Heart left ventricle (tissue), 16 donors: ENCODE measurements at regions not wholly inside any gene's neighbourhood (a gene's known extent, or its start where the extent isn't known, plus 50 kb on each side); places are given as distances from the start of the nearest gene placed in this dataset.

Source experiments
- ATAC-seq, 4 donors: fragments of 200-7000 bp; cut with Tn5 transposase; one replicate each; pipeline ENCODE4 v1.9.1; 2020 to 2022; ENCODE audit warnings: moderate library complexity in 4 of 4, mild to moderate bottlenecking in 3 of 4, moderate number of reproducible peaks in 1 of 4
- DNase-seq, 5 donors: peaks; one replicate each; pipeline ENCODE4 v3.0.0-alpha.2; 2020
- H3K27ac ChIP-seq, 12 donors: fragments of 200-600 bp; sonication (generic) in 4 of 12; one replicate each; pipeline versions ENCODE4 v1.5.0 to v1.8.0; 2016 to 2022; ENCODE audit warnings: mild to moderate bottlenecking in 2 of 12
- H3K27me3 ChIP-seq, 9 donors: fragments of 200-600 bp; sonication (generic) in 2 of 9; one replicate each; pipeline versions ENCODE4 v1.5.1 to v1.8.0; 2016 to 2022; ENCODE audit warnings: mild to moderate bottlenecking in 3 of 9
- H3K36me3 ChIP-seq, 9 donors: fragments of 200-600 bp; sonication (generic) in 2 of 9; one replicate each; pipeline versions ENCODE4 v1.5.0 to v1.8.0; 2018 to 2022; ENCODE audit warnings: mild to moderate bottlenecking in 2 of 9
- H3K4me1 ChIP-seq, 12 donors: fragments of 200-600 bp; sonication (generic) in 4 of 12; one replicate each; pipeline versions ENCODE4 v1.5.0 to v1.8.0; 2016 to 2022; ENCODE audit warnings: mild to moderate bottlenecking in 3 of 12
- H3K4me3 ChIP-seq, 12 donors: fragments of 200-600 bp; sonication (generic) in 4 of 12; one replicate each; pipeline versions ENCODE4 v1.5.0 to v1.8.0; 2017 to 2022; ENCODE audit warnings: mild to moderate bottlenecking in 9 of 12, moderate library complexity in 4 of 12
- H3K9me3 ChIP-seq, 12 donors: fragments of 200-600 bp; sonication (generic) in 4 of 12; one replicate each; pipeline versions ENCODE4 v1.5.0 to v1.8.0; 2016 to 2022; ENCODE audit warnings: mild to moderate bottlenecking in 1 of 12
- CTCF ChIP-seq, 12 donors: fragments of 200-600 bp; sonication (generic) in 4 of 12; IDR thresholded peaks; one replicate each; pipeline versions ENCODE4 v1.5.0 to v1.8.0; 2018 to 2022; ENCODE audit warnings: antibody characterized with exemption in 12 of 12, mild to moderate bottlenecking in 5 of 12
- POLR2A ChIP-seq, 2 donors: fragments of 450-650 bp; IDR thresholded peaks; one replicate each; pipeline ENCODE4 v1.6.1; 2017; ENCODE audit warnings: antibody characterized with exemption in 2 of 2, mild to moderate bottlenecking in 2 of 2, moderate library complexity in 2 of 2
- WGBS, 4 donors: extraction: QIAGEN DNeasy Blood & Tissue Kit in 2 of 4; methylation state at CpG; one replicate each; pipeline versions ENCODE4 v1.1.5 to v1.1.7; 2013 to 2018; 5-methylcytosine and 5-hydroxymethylcytosine counted together
- intact Hi-C, 10 donors: fragments of 100-400 bp; cut with DNase I; formaldehyde crosslinking; loops; one replicate each; pipeline versions ENCODE4 v1.11.1 to v1.14.2; 2022
- donor health status: ischemic (EF 13 %, LVEDD 7.1; RV severe dilation, severe dysfunction).
- donor health status: healthy with polysubstance abuse.
- donor health status: DM: no; HTN: yes; CAD: no.
- donor health status: DM: no; HTN: no; CAD: no.
- donor health status: ischemic (EF 25% LVEDD 6.9; RV normal size, moderate dysfunction).
- donor health status: ischemic (EF 25% LVEDD 5.7; RV mildly dilated, moderate dysfunction).
- donor health status: healthy.
- donor health status: DM: yes; HTN: yes; CAD: no.
- donor health status: ischemic (EF 35%, LVEDD 5.7; RV mildly dilated, moderate dysfunction).
- donor health status: nonischemic (EF 11% LVEDD 7.7; RV severe dilation, severe dysfunction).
- donor health status: DM: yes; HTN: yes; CAD: no.
- donor health status: PGD.
- donor health status: ischemic (EF 29% LVEDD 5.4; RV normal size, mild dysfunction).
- donor health status: nonischemic (EF 23%, LVEDD 6.1; RV moderate dilation, normal function).

GRCh38 chr9:20028192-20028848, 239.5 kb upstream of the SLC24A2 start:
- WGBS, 4 donors: 56 to 70% (median 66%) methylated on average over 6 of the region's 6 CpGs
- no peak for DNase-seq
- Histone ChIP-seq H3K4me3 (no peak overlapping the region), H3K27ac (peak overlapping the region in 9 of 12 donors; percentile 26 to 89 (median 51)), H3K27me3 (no peaks in the 10 kb centered on the region), H3K36me3 (no peaks in the 10 kb centered on the region), H3K4me1 (peaks cover 0 to 22% (median 2%) of the 10 kb centered on the region in 12 donors), H3K9me3 (no peaks in the 10 kb centered on the region)
- peak; percentile 18 to 58 (median 35) for ATAC-seq
- intact Hi-C loops: loop anchor here in 2 of 10 donors (5.0 kb wide), 2 partner anchors 101 to 259 kb away; no protein-coding TSS in a partner anchor
- TF ChIP-seq POLR2A (IDR thresholded peaks at IDR 0.05) (no peak), CTCF (IDR thresholded peaks at IDR 0.05) (no peak)

GRCh38 chr9:20023961-20024571, 235.2 kb upstream of the SLC24A2 start:
- no peaks in the 10 kb centered on the region for H3K27me3 ChIP-seq
- TF ChIP-seq POLR2A (IDR thresholded peaks at IDR 0.05) (no peak), CTCF (IDR thresholded peaks at IDR 0.05) (no peak)
- intact Hi-C loops: loop anchor here in 1 of 10 donors (5.0 kb wide), 1 partner anchor 52 kb away; no protein-coding TSS in a partner anchor
- H3K36me3 ChIP-seq: no peaks in the 10 kb centered on the region
- H3K27ac ChIP-seq: no peak overlapping the region
- WGBS, 4 donors: 73 to 81% (median 76%) methylated on average over 8 of the region's 8 CpGs
- no peak overlapping the region for H3K4me3 ChIP-seq
- peaks cover 0 to 5% (median 0%) of the 10 kb centered on the region in 12 donors for H3K9me3 ChIP-seq
- no peak for DNase-seq
- peaks cover 0 to 14% (median 2%) of the 10 kb centered on the region in 12 donors for H3K4me1 ChIP-seq
- ATAC-seq: no peak

- intact Hi-C loops: loop anchor here in 1 of 10 donors (5.0 kb wide), 1 partner anchor 51 kb away; no protein-coding TSS in a partner anchor
- Histone ChIP-seq H3K27me3 (no peaks in the 10 kb centered on the region), H3K27ac (no peak overlapping the region), H3K36me3 (no peaks in the 10 kb centered on the region), H3K4me1 (peaks cover 0 to 11% (median 2%) of the 10 kb centered on the region in 12 donors), H3K9me3 (peaks cover 0 to 5% (median 0%) of the 10 kb centered on the region in 12 donors), H3K4me3 (no peak overlapping the region)
- ATAC-seq (no peak), DNase-seq (no peak)
- WGBS, 4 donors: 87 to 96% (median 92%) methylated on average over 1 of the region's 1 CpG
- no peak for TF ChIP-seq CTCF (IDR thresholded peaks at IDR 0.05)
- TF ChIP-seq POLR2A (IDR thresholded peaks at IDR 0.05): no peak
These were observed 234.5 kb upstream of the SLC24A2 start for GRCh38 chr9:20023210-20023905.

- no peak for ATAC-seq
- intact Hi-C loops: loop anchor here in 1 of 10 donors (5.0 kb wide), 1 partner anchor 50 kb away; no protein-coding TSS in a partner anchor
These were observed 233.6 kb upstream of the SLC24A2 start for GRCh38 chr9:20022410-20022809.

More at GRCh38 chr9:20022410-20022809, 233.6 kb upstream of the SLC24A2 start:
- Histone ChIP-seq H3K27ac (no peak overlapping the region), H3K27me3 (no peaks in the 10 kb centered on the region), H3K9me3 (peaks cover 0 to 5% (median 0%) of the 10 kb centered on the region in 12 donors), H3K4me3 (no peak overlapping the region), H3K36me3 (no peaks in the 10 kb centered on the region), H3K4me1 (peaks cover 0 to 1% (median 0%) of the 10 kb centered on the region in 12 donors)
- no peak for DNase-seq
- 87 to 92% (median 89%) methylated on average over 2 of the region's 2 CpGs for WGBS, 4 donors
- TF ChIP-seq CTCF (IDR thresholded peaks at IDR 0.05) (no peak), POLR2A (IDR thresholded peaks at IDR 0.05) (no peak)
